ENCODE measurements at regions not wholly inside any gene's neighbourhood (a gene's known extent, or its start where the extent isn't known, plus 50 kb on each side); places are given as distances from the start of the nearest gene placed in this dataset.

GRCh38 chr12:19932413-19932812, 435.9 kb upstream of the PDE3A start:
- H3K27ac ChIP-seq (ENCODE audit: low read length): no peak overlapping the region
- no peaks in the 10 kb centered on the region for H3K9me3 ChIP-seq (ENCODE audit: control insufficient read depth, insufficient read depth, low read depth, low read length)
- ChIA-PET CTCF (no interaction called here), POLR2A (no interaction called here)
- in situ Hi-C loops (cut with HindIII; ENCODE audit: low pct_unique_long_range_greater_than_20kb, low sequenced_read_pairs) (no loop called here), intact Hi-C loops (cut with micrococcal nuclease; ENCODE audit: unreplicated experiment) (no loop called here)
- DNase-seq (ENCODE audit: low read depth, low spot score) (no peak), ATAC-seq (no peak)
- H3K27me3 ChIP-seq (ENCODE audit: control insufficient read depth, insufficient read depth, low read length): no peaks in the 10 kb centered on the region
- H3K36me3 ChIP-seq (ENCODE audit: control insufficient read depth, insufficient read depth, low read length): no peaks in the 10 kb centered on the region
- no peaks in the 10 kb centered on the region for H3K4me1 ChIP-seq (ENCODE audit: control insufficient read depth, insufficient read depth, low read length)
- TF ChIP-seq TCF7L2 (IDR thresholded peaks at IDR 0.05; ENCODE audit: low read depth, low read length): no peak
- no peak for TF ChIP-seq REST (IDR thresholded peaks at IDR 0.05; ENCODE audit: insufficient read depth in 1 of 2, low read depth in 2 of 2, low read length in 1 of 2)
- no TSS peak for BruUV-seq (replicated peaks)
- no peak overlapping the region for H3K4me3 ChIP-seq (ENCODE audit: low read depth in 2 of 2, low read length in 2 of 2)

- in situ Hi-C loops (cut with HindIII; ENCODE audit: low pct_unique_long_range_greater_than_20kb, low sequenced_read_pairs) (no loop called here), intact Hi-C loops (cut with micrococcal nuclease; ENCODE audit: unreplicated experiment) (no loop called here)
- no peaks in the 10 kb centered on the region for H3K9me3 ChIP-seq (ENCODE audit: control insufficient read depth, insufficient read depth, low read depth, low read length)
- no peaks in the 10 kb centered on the region for H3K36me3 ChIP-seq (ENCODE audit: control insufficient read depth, insufficient read depth, low read length)
- POLR2A ChIA-PET: no interaction called here
- CTCF ChIA-PET: no interaction called here
- no TSS peak for BruUV-seq (replicated peaks)
- no peak for DNase-seq (ENCODE audit: low read depth, low spot score)
- ATAC-seq: no peak
- H3K4me3 ChIP-seq (ENCODE audit: low read depth in 2 of 2, low read length in 2 of 2): no peak overlapping the region
- no peak overlapping the region for H3K27ac ChIP-seq (ENCODE audit: low read length)
- no peaks in the 10 kb centered on the region for H3K4me1 ChIP-seq (ENCODE audit: control insufficient read depth, insufficient read depth, low read length)
- TF ChIP-seq SIN3A (IDR thresholded peaks at IDR 0.05; ENCODE audit: borderline replicate concordance, insufficient read depth, low read depth, low read length) (no peak), CTCF (IDR thresholded peaks at IDR 0.05) (no peak), REST (IDR thresholded peaks at IDR 0.05; ENCODE audit: insufficient read depth in 1 of 2, low read depth in 2 of 2, low read length in 1 of 2) (no peak), POLR2AphosphoS5 (IDR thresholded peaks at IDR 0.05; ENCODE audit: low read depth, low read length) (no peak), TCF7L2 (IDR thresholded peaks at IDR 0.05; ENCODE audit: low read depth, low read length) (no peak)
- H3K27me3 ChIP-seq (ENCODE audit: control insufficient read depth, insufficient read depth, low read length): no peaks in the 10 kb centered on the region
Measured at GRCh38 chr12:19933924-19934323, 434.4 kb upstream of the PDE3A start.
